SH-SY5Y (cell line): ENCODE measurements at regions not wholly inside any gene's neighbourhood (a gene's known extent, or its start where the extent isn't known, plus 50 kb on each side); places are given as distances from the start of the nearest gene placed in this dataset.

Source experiments
- GATA2 ChIP-seq: IDR thresholded peaks from 2 replicates; pipeline ENCODE4 v1.6.1; 2011; ENCODE audit warnings: mild to moderate bottlenecking, low read depth, low read length
- GATA3 ChIP-seq: IDR thresholded peaks from 2 replicates; pipeline ENCODE4 v1.6.1; 2011; ENCODE audit warnings: low read depth, mild to moderate bottlenecking, low read length, moderate library complexity

- no peak for TF ChIP-seq GATA3
- no peak for TF ChIP-seq GATA2
Observed at GRCh38 chr1:238399558-238399957, 508.8 kb upstream of the ZP4 start.
